PC-3 (cell line): ENCODE measurements at regions not wholly inside any gene's neighbourhood (a gene's known extent, or its start where the extent isn't known, plus 50 kb on each side); places are given as distances from the start of the nearest gene placed in this dataset.

Source experiments
- ATAC-seq: fragments of 200-7000 bp; cut with Tn5 transposase; 2 replicates; pipeline ENCODE4 v1.9.1; 2020; ENCODE audit warnings: mild to moderate bottlenecking, moderate library complexity
- BruUV-seq: library from RNA; stranded (reverse); fragments of 400-500 nt; replicated peaks from 2 replicates; lab custom pipeline; 2021; lab: Mats Ljungman, UMichigan
- CTCF ChIA-PET: fragments of 300-600 bp; sonication (Branson Sonifier 250); formaldehyde crosslinking; loops from one replicate; lab custom pipeline; 2022; ENCODE audit warnings: antibody characterized with exemption; lab: Charles Lee
- POLR2A ChIA-PET: fragments of 300-600 bp; sonication (Branson Sonifier 250); formaldehyde crosslinking; loops from one replicate; lab custom pipeline; 2022; ENCODE audit warnings: antibody characterized with exemption; ENCODE audit not compliant: unreplicated experiment; lab: Charles Lee
- DNase-seq: peaks from one replicate; pipeline ENCODE4 v3.0.0-alpha.2; 2015
- H2AFZ ChIP-seq: fragments of 300-600 bp; sonication (generic); 2 replicates; pipeline ENCODE4 v1.6.0; 2016; ENCODE audit warnings: antibody characterized with exemption, low read length
- H3F3A ChIP-seq: fragments of 300-600 bp; sonication (generic); one replicate; pipeline ENCODE4 v1.6.0; 2017; ENCODE audit warnings: antibody characterized with exemption, low read length, control low read depth, mild to moderate bottlenecking; ENCODE audit not compliant: unreplicated experiment
- H3K27ac ChIP-seq: fragments of 300-600 bp; sonication (generic); 2 replicates; pipeline ENCODE4 v1.5.1; 2016; ENCODE audit warnings: mild to moderate bottlenecking, low read length
- H3K27me3 ChIP-seq: fragments of 300-600 bp; sonication (generic); 2 replicates; pipeline ENCODE4 v1.6.1; 2016; ENCODE audit warnings: low read length, mixed read lengths
- H3K36me3 ChIP-seq: fragments of 300-600 bp; sonication (generic); 2 replicates; pipeline ENCODE4 v1.6.1; 2016; ENCODE audit warnings: low read depth, mixed run types, low read length, mixed read lengths
- H3K4me1 ChIP-seq: fragments of 300-600 bp; sonication (generic); 2 replicates; pipeline ENCODE4 v1.5.1; 2016; ENCODE audit warnings: low read length; ENCODE audit not compliant: insufficient read depth
- H3K4me2 ChIP-seq: fragments of 300-600 bp; sonication (generic); 2 replicates; pipeline ENCODE4 v1.6.0; 2016; ENCODE audit warnings: low read length
- H3K4me3 ChIP-seq: fragments of 300-600 bp; sonication (generic); 2 replicates; pipeline ENCODE4 v1.5.1; 2016; ENCODE audit warnings: mild to moderate bottlenecking, low read length, mixed read lengths
- H3K79me2 ChIP-seq: fragments of 300-600 bp; sonication (generic); 2 replicates; pipeline ENCODE4 v1.6.1; 2017; ENCODE audit warnings: low read length, mixed read lengths
- H3K9ac ChIP-seq: fragments of 300-600 bp; sonication (generic); 2 replicates; pipeline ENCODE4 v1.6.0; 2016; ENCODE audit warnings: mild to moderate bottlenecking, low read length
- H3K9me2 ChIP-seq: fragments of 300-600 bp; sonication (generic); replicated peaks from 2 replicates; pipeline ENCODE4 v1.6.1; 2016; ENCODE audit warnings: mixed run types, low read length, mixed read lengths
- H3K9me3 ChIP-seq: fragments of 300-600 bp; sonication (generic); 2 replicates; pipeline ENCODE4 v1.6.1; 2016; ENCODE audit warnings: low read length, mixed read lengths
- H4K20me1 ChIP-seq: fragments of 300-600 bp; sonication (generic); 2 replicates; pipeline ENCODE4 v1.6.1; 2016; ENCODE audit warnings: low read length, mixed read lengths
- EZH2 ChIP-seq: fragments of 300-600 bp; sonication (generic); IDR thresholded peaks from one replicate; pipeline ENCODE4 v1.6.1; 2017; ENCODE audit warnings: antibody characterized with exemption, mild to moderate bottlenecking, low read length; ENCODE audit not compliant: unreplicated experiment
- EZH2phosphoT487 ChIP-seq: fragments of 300-600 bp; sonication (generic); IDR thresholded peaks from 2 replicates; pipeline ENCODE4 v1.6.1; 2018; ENCODE audit warnings: mild to moderate bottlenecking, antibody characterized with exemption, low read length, borderline replicate concordance
- intact Hi-C: fragments of 100-400 bp; cut with micrococcal nuclease; formaldehyde crosslinking; loops from 2 replicates; pipeline ENCODE4 v1.9.0; 2023
- TF ChIP-seq, protein P1 (sequence below): fragments of 300-600 bp; sonication (generic); conservative IDR thresholded peaks from 2 replicates; pipeline ENCODE4 v1.5.1; 2017; ENCODE audit warnings: antibody characterized with exemption, low read depth, mild to moderate bottlenecking, low read length

DNA sequence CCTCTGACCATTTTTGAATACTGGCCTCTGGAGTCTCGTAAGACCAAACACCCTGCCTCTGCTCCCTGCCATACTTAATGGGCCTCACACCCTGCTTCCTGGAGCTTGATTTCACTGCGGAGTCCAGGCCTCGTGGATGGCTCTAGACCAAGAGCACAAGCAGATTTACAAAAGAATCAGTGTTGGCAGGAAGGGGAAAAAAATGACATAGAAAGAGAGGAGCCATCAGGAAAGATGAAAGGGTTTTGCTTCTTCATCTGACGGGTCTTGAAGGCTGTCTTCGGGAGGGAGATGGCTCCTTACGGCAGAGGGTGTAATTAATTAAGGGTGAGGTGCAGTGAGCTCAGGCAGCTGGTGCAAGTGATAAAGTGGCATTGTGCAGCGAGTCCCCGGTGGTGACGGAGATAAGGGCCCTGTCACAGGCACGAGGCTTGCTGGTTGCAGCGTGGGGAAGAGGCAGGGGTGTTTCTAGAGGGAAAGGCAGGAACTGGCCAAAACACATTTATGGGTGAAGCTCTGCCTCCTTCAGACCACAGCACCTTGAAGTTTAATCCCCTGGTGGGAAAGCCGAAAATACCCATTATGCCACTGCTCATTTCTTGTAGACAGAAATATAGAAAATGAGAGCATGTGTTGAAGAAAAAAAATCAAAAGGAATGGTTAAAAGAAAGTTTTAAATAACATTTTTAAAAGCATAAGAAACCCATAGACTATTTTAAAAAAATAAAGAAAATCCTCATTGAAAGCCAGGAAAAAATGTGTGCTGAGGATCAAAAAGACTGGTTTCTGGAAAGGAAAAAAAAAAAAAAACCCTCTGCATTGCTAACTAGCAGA, 128.6 kb upstream of the LRFN2 start:
- Histone ChIP-seq H3K4me1 (peaks cover 17% of the 10 kb centered on the region), H3K36me3 (no peaks in the 10 kb centered on the region), H2AFZ (no peak overlapping the region), H3F3A (no peaks in the 10 kb centered on the region), H3K4me2 (peak overlapping the region; percentile 47; the same call in 1 of the 2 replicates), H3K9me2 (no peaks in the 10 kb centered on the region), H3K9me3 (no peaks in the 10 kb centered on the region), H4K20me1 (no peaks in the 10 kb centered on the region), H3K9ac (no peak overlapping the region), H3K27ac (no peak overlapping the region), H3K27me3 (no peaks in the 10 kb centered on the region), H3K4me3 (no peak overlapping the region), H3K79me2 (no peaks in the 10 kb centered on the region)
- ATAC-seq, result no peak
- TF ChIP-seq EZH2, result no peak
- TF ChIP-seq, protein P1, sequence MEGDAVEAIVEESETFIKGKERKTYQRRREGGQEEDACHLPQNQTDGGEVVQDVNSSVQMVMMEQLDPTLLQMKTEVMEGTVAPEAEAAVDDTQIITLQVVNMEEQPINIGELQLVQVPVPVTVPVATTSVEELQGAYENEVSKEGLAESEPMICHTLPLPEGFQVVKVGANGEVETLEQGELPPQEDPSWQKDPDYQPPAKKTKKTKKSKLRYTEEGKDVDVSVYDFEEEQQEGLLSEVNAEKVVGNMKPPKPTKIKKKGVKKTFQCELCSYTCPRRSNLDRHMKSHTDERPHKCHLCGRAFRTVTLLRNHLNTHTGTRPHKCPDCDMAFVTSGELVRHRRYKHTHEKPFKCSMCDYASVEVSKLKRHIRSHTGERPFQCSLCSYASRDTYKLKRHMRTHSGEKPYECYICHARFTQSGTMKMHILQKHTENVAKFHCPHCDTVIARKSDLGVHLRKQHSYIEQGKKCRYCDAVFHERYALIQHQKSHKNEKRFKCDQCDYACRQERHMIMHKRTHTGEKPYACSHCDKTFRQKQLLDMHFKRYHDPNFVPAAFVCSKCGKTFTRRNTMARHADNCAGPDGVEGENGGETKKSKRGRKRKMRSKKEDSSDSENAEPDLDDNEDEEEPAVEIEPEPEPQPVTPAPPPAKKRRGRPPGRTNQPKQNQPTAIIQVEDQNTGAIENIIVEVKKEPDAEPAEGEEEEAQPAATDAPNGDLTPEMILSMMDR, result no peak
- TF ChIP-seq EZH2phosphoT487, result no peak
- no peak for DNase-seq
- intact Hi-C loops, result no loop called here
- BruUV-seq, result no TSS peak
- POLR2A ChIA-PET, result no interaction called here
- CTCF ChIA-PET, result no interaction called here

DNA sequence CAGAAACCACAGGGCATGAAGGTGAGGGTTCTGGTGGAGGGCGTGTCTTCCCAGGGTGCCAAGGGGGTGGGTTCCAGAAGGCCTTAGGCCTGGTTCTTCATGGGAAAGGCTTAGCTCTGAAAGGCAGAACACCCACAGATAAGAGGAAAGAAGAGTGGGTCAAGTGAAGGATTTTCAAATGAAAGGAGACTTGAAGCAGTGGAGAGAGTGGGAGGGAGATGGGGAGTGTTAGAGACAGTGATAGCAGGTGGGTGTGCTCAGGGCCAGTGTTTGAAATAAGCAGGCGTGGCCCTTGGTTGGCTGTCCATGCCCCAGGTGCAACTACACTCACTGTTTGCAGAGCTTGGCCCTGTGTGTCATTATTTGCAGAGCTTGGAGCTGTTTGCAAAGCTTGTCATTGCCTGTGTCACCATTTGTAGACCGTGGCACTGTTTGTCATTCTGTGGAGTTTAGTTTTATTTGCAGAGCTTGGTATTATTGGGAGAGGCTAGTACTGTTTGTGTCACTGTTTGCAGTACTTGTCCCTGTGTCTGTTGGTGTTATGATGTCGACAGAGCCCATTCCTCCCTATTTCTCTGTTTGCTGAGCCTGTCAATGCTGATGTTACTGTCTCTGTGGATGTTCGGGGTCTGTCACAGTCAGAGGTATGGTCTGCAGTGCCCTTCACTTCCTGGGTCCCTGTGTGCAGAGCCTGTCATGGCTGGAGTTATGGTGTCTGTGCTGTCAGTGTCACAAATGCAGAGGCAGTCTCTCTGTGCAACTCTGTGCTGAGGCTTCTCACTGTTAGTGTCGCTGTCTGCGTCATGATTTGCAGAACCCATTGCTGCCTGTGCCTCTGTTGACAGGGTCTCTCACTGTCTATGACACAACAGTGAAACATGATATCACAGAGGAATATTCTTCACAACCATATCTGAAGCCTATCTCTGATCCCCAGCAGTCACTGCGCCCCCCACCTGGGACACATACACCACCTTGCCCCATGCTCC, 127.7 kb upstream of the LRFN2 start:
- peak overlapping the region; percentile 47 for H3K4me2 ChIP-seq
- no peak overlapping the region for H2AFZ ChIP-seq
- TF ChIP-seq, protein P1, result 0 out of 2 replicates have a peak, but pooled peaks have one; percentile 16
- no peak for TF ChIP-seq EZH2
- POLR2A ChIA-PET, result no interaction called here
- H3K9me3 ChIP-seq, result no peaks in the 10 kb centered on the region
- intact Hi-C loops, result no loop called here
- no peak overlapping the region for H3K9ac ChIP-seq
- H3K36me3 ChIP-seq, result no peaks in the 10 kb centered on the region
- peak overlapping the region; percentile 33 for H3K27ac ChIP-seq
- DNase-seq (peak; percentile 83), ATAC-seq (peak; percentile 93)
- no peaks in the 10 kb centered on the region for H3K9me2 ChIP-seq
- H3K79me2 ChIP-seq, result no peaks in the 10 kb centered on the region
- no peaks in the 10 kb centered on the region for H4K20me1 ChIP-seq
- H3K4me1 ChIP-seq, result peaks cover 17% of the 10 kb centered on the region
- no peak overlapping the region for H3K4me3 ChIP-seq
- CTCF ChIA-PET, result no interaction called here
- BruUV-seq, result no TSS peak
- H3K27me3 ChIP-seq, result no peaks in the 10 kb centered on the region
- H3F3A ChIP-seq, result no peaks in the 10 kb centered on the region
